ENCODE measurements at regions not wholly inside any gene's neighbourhood (a gene's known extent, or its start where the extent isn't known, plus 50 kb on each side); places are given as distances from the start of the nearest gene placed in this dataset.
"Not testable (repeated sequence)": the region's sequence is repeated elsewhere in the genome, so short reads cannot be mapped to it uniquely, and the experiment has no call there.

DNA sequence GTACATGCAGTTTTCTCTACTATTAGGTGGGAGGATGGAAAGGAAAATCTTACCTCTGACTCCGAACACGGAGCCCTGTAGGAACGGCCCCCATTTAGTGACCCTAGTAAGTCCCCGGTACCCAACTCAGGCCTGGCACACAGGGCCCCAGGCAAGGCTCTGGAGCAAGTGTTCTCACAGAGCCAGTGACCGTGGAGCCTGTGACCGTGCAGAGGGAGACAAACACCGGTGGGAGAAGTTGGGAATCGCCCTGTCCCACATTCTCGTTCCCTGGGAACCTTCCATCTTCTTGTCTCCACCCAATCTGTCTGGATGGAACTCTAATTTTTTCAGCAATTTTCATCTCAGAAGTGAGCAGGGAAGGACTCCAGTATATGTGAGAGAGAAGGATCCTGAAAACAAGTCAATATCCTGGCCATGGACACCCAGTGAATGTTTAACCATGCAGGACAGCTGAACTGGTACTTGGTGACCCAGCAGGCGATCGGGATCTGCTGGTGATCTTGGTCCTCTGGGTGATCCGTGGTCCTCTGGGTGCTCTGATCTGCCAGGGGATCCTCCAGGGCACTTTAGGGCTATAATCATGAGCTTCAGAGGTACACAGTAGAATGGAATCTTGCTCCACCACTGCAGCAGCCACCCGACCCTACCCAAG is 348.6 kb upstream of the ID2 start:
- no peak for FAIRE-seq
- no peak for DNase-seq (ENCODE audit: insufficient read length, low spot score)
- TF ChIP-seq POU2F2 (IDR thresholded peaks at IDR 0.05; ENCODE audit: low read depth, low read length), result no peak
- TF ChIP-seq PAX5 (IDR thresholded peaks at IDR 0.05; ENCODE audit: insufficient read depth, low read length, severe bottlenecking), result no peak
- TF ChIP-seq SPI1 (IDR thresholded peaks at IDR 0.05; ENCODE audit: low read depth, low read length), result no peak
- TF ChIP-seq POLR2AphosphoS5 (IDR thresholded peaks at IDR 0.05; ENCODE audit: low read depth, low read length), result no peak

DNA sequence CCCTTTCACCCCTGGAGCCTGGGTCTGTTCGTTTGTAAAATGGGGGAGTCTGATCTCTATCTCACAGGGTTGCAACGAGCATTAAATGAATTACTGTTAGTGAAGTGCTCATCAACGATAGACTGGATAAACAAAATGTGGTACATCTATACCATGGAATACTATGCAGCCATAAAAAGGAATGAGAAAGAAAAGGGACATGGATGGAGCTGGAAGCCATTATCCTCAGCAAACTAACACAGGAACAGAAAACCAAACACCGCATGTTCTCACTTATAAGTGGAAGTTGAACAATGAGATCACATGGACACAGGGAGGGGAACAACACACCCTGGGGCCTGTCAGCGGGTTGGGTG is 348.0 kb upstream of the ID2 start:
- not testable (repeated sequence) for FAIRE-seq; DNase-seq (ENCODE audit: insufficient read length, low spot score)

DNA sequence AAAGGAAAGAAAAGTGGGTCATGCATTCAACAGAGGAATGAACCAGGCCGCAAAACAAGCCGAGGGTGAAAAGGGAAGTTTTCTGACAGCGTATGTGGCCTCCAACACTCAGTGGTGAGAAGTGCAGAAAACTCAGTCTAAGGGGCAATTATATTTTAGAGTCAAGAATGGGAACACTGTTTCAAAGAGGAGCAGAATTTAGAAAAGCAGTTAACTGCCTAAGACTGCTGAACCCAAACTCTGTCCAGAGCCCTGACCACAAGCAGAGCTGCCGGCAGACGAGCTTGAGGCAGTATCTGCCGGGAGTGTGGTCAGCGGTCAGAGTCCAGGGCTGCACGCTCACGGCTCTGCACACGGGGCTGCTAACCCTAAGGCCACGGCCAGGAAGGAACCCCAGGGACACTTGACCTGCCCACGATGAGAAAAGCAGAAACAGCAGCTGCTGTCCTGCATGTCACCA is 347.0 kb upstream of the ID2 start:
- TF ChIP-seq POU2F2 (IDR thresholded peaks at IDR 0.05; ENCODE audit: low read depth, low read length), result no peak
- TF ChIP-seq TAF1 (IDR thresholded peaks at IDR 0.05; ENCODE audit: low read depth, low read length), result no peak
- TF ChIP-seq PAX5 (IDR thresholded peaks at IDR 0.05; ENCODE audit: insufficient read depth, low read length, severe bottlenecking), result no peak
- TF ChIP-seq POLR2AphosphoS5 (IDR thresholded peaks at IDR 0.05; ENCODE audit: low read depth, low read length), result no peak
- no peak for TF ChIP-seq POLR2A (IDR thresholded peaks at IDR 0.05; ENCODE audit: low read depth, low read length)
- TF ChIP-seq SPI1 (IDR thresholded peaks at IDR 0.05; ENCODE audit: low read depth, low read length), result no peak
- FAIRE-seq, result no peak
- no peak for DNase-seq (ENCODE audit: insufficient read length, low spot score)

DNA sequence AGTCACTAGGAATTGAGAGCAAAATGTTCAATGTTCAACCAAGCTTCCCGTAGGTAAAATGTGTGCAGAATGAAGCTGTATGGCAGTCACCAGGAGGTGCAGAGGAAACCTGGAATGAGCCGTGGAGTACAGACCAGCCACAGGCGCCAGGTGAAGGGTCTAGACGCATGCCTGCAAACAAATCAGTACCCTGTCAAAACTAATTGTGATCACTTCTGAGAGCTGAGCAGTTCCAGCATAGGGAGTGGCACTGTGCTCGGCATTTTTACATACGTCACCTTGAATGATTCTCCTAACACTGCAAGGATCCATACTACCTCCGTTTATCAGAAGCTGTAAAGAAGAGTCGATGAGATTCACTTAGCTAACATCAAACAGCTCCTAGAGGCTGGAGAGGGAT is 346.1 kb upstream of the ID2 start:
- DNase-seq (ENCODE audit: insufficient read length, low spot score) (no peak), FAIRE-seq (no peak)
- TF ChIP-seq POU2F2 (IDR thresholded peaks at IDR 0.05; ENCODE audit: low read depth, low read length), result no peak

DNA sequence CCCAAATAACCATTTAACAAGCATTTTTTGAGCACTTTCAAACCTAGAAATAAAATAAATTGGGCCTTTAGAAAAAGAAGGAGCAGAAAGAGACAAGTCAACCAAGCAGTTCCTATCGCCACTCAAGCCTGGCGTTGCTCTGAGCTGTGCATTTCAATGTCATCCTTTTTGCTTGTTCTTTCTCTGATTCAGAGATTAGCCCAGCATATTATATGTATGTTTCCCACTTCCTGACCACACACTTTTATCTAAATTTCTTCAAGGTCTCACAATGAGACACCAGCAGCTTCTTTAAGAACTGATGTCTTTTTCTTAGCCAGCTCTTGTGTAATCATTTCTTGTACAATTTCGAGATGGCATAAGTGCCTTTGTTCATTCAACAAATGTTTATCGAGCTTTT is 344.5 kb upstream of the ID2 start:
- no peak for TF ChIP-seq TAF1 (IDR thresholded peaks at IDR 0.05; ENCODE audit: low read depth, low read length)
- no peak for TF ChIP-seq POLR2A (IDR thresholded peaks at IDR 0.05; ENCODE audit: low read depth, low read length)
- TF ChIP-seq POLR2AphosphoS5 (IDR thresholded peaks at IDR 0.05; ENCODE audit: low read depth, low read length), result no peak
- no peak for TF ChIP-seq POU2F2 (IDR thresholded peaks at IDR 0.05; ENCODE audit: low read depth, low read length)
- TF ChIP-seq SPI1 (IDR thresholded peaks at IDR 0.05; ENCODE audit: low read depth, low read length), result no peak
- TF ChIP-seq PAX5 (IDR thresholded peaks at IDR 0.05; ENCODE audit: insufficient read depth, low read length, severe bottlenecking), result no peak
- no peak for DNase-seq (ENCODE audit: insufficient read length, low spot score)
- FAIRE-seq, result peak; percentile 20

DNA sequence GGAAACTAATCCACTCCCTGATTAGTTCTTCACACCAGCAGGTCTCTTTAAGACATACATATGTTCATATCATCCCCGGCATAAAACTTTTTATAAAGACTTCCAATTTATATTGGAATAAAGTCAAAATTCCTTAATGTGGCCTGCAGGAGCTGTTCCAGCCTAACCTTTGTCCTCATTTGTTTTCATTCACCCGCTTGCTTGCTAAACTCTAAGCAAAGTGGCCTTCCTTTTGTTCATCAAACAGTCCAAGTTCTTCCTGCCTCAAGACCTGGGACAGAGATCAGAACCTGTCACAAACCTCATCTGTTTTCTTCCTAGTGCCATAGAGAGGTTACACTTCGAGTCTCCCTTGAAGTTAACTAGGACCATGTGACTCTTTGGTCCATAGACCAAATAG is 339.4 kb upstream of the ID2 start:
- no peak for TF ChIP-seq POU2F2 (IDR thresholded peaks at IDR 0.05; ENCODE audit: low read depth, low read length)
- no peak for DNase-seq (ENCODE audit: insufficient read length, low spot score)
- FAIRE-seq, result no peak

DNA sequence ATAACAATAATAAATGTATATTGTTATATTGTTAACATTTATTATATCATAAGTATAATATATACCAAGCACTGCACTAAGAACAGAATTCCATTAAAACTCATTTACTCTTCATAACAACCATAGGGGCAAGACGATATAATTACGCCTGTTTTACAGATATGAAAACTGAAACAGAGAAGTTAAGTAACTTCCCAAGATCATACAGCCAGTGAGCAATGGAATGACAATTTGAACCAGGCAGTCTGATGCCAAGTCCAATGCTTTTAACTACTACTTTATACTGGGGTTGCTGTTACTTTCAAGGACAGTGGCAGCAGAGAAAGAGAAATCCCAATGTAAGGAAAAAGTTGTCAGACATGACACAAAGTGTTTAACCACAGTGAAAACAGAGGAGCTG is 338.8 kb upstream of the ID2 start:
- TF ChIP-seq TAF1 (IDR thresholded peaks at IDR 0.05; ENCODE audit: low read depth, low read length) (no peak), POLR2AphosphoS5 (IDR thresholded peaks at IDR 0.05; ENCODE audit: low read depth, low read length) (no peak), POLR2A (IDR thresholded peaks at IDR 0.05; ENCODE audit: low read depth, low read length) (no peak), PAX5 (IDR thresholded peaks at IDR 0.05; ENCODE audit: insufficient read depth, low read length, severe bottlenecking) (no peak), POU2F2 (IDR thresholded peaks at IDR 0.05; ENCODE audit: low read depth, low read length) (no peak), SPI1 (IDR thresholded peaks at IDR 0.05; ENCODE audit: low read depth, low read length) (no peak)
- DNase-seq (ENCODE audit: insufficient read length, low spot score) (no peak), FAIRE-seq (no peak)

DNA sequence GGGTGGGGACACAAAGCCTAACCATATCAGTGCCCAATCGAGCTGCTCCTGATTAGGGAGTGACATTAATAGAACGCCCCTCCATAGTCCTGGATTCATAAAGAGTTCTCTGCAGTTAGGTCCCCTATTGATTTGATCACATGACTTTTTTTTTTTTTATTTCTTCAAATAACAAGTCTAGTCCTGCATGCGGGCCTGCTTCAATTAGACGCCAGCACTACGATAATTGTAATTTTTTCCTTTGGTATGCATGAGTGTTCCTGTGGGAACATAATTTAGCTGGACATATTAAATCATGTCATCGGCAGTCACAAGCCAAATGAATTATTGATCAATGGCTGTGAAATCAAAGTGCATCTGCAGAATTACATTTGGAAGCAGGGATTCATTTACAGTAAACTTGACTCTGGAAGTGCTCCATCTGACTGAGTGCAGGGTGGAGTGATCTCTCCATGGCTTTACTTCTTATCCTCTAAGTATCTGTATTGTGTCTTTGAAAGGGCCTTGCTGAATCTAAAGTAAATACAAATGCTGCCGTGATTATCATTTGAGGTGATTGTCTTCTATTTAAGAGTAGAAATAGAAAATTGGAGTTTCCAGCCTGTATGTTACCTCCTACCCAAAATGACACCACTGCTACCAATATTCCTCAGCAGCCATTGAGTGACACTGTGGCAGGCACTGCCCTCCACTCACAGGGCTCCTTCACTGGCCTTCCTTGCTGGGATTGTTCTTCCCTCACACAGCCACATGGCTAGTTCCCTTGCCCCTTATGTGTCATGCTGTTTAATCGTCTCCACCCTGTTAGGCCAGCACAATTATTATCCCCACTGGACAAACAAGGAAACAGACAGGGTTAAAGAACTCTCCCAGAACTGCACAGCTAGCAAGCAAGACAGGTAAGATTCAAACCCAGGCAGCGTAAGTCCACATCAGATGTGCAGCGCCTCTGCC is 337.4 kb upstream of the ID2 start:
- TF ChIP-seq SPI1 (IDR thresholded peaks at IDR 0.05; ENCODE audit: low read depth, low read length) (no peak), PAX5 (IDR thresholded peaks at IDR 0.05; ENCODE audit: insufficient read depth, low read length, severe bottlenecking) (no peak)
- FAIRE-seq (no peak), DNase-seq (ENCODE audit: insufficient read length, low spot score) (no peak)

DNA sequence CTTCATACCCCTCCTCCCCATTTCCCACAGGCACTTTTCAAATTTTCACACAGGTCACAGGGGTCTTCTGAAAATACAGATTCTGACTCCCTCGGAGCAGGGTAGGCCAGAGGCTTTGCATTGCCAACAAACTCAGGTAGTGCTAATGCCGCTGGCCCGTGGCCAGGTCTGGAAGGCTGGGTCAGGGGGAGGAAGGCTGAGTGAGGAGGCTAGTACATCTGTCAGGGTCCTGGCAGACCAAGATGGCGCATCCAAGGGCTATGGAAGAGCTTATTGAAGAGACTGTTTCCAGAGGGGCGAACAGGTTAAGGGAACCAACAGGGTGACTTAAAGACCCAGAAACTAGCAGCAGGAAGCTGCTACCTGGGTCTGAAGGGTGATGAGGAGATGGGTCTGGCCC is 336.7 kb upstream of the ID2 start:
- no peak for TF ChIP-seq POU2F2 (IDR thresholded peaks at IDR 0.05; ENCODE audit: low read depth, low read length)
- TF ChIP-seq TAF1 (IDR thresholded peaks at IDR 0.05; ENCODE audit: low read depth, low read length), result no peak
- no peak for TF ChIP-seq PAX5 (IDR thresholded peaks at IDR 0.05; ENCODE audit: insufficient read depth, low read length, severe bottlenecking)
- no peak for TF ChIP-seq SPI1 (IDR thresholded peaks at IDR 0.05; ENCODE audit: low read depth, low read length)
- TF ChIP-seq POLR2AphosphoS5 (IDR thresholded peaks at IDR 0.05; ENCODE audit: low read depth, low read length), result no peak
- FAIRE-seq, result no peak
- no peak for DNase-seq (ENCODE audit: insufficient read length, low spot score)

DNA sequence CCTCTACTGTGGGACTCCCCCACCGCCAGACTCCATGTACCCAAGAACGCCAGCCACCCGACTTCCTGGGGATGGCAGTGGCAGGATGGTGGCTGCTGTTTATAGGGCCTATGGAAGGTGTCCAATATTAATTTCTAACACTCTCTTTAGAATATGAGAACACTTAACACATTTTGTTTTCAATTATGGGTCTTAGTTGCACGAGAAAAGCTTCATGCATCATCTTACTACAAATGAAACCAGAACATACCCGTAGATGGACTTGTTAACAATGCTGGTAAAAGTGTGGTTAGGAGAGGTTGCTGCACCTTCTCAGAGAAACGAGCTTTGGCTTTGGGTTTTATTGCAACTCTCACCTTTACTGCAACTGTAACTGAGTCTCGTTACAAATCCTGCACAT is 335.6 kb upstream of the ID2 start:
- FAIRE-seq, result no peak
- no peak for TF ChIP-seq POU2F2 (IDR thresholded peaks at IDR 0.05; ENCODE audit: low read depth, low read length)
- no peak for DNase-seq (ENCODE audit: insufficient read length, low spot score)

Measured in GM12891 (cell line).